Brain microvascular endothelial cell (primary cell): ENCODE measurements at regions not wholly inside any gene's neighbourhood (a gene's known extent, or its start where the extent isn't known, plus 50 kb on each side); places are given as distances from the start of the nearest gene placed in this dataset.

Source experiments
- DNase-seq: peaks from one replicate; pipeline ENCODE4 v3.0.0-alpha.2; 2020
- H3K27ac ChIP-seq: fragments of 250-450 bp; sonication (Bioruptor Pico); 2 replicates; pipeline ENCODE4 v1.5.1; 2020; ENCODE audit warnings: mild to moderate bottlenecking, moderate library complexity
- H3K27me3 ChIP-seq: fragments of 250-450 bp; sonication (Bioruptor Pico); replicated peaks from 2 replicates; pipeline ENCODE4 v1.5.1; 2020; ENCODE audit warnings: mild to moderate bottlenecking
- H3K36me3 ChIP-seq: fragments of 250-450 bp; sonication (Bioruptor Pico); replicated peaks from 2 replicates; pipeline ENCODE4 v1.5.1; 2020; ENCODE audit warnings: mild to moderate bottlenecking
- H3K4me3 ChIP-seq: 2 replicates; pipeline ENCODE4 v1.5.1; 2011; ENCODE audit warnings: low read depth, mild to moderate bottlenecking, control low read depth, low read length, moderate library complexity
- in situ Hi-C: cut with HindIII; loops from 2 replicates; pipeline ENCODE4 v1.10.0; 2017; ENCODE audit warnings: low sequenced_read_pairs, low pct_ligation_motif_present
- TF ChIP-seq, protein P1 (sequence below): IDR thresholded peaks from 2 replicates; pipeline ENCODE4 v1.5.1; 2011; ENCODE audit warnings: low read depth, mild to moderate bottlenecking, moderate library complexity, low read length, control low read depth, inconsistent platforms; ENCODE audit errors: missing control alignments

DNA sequence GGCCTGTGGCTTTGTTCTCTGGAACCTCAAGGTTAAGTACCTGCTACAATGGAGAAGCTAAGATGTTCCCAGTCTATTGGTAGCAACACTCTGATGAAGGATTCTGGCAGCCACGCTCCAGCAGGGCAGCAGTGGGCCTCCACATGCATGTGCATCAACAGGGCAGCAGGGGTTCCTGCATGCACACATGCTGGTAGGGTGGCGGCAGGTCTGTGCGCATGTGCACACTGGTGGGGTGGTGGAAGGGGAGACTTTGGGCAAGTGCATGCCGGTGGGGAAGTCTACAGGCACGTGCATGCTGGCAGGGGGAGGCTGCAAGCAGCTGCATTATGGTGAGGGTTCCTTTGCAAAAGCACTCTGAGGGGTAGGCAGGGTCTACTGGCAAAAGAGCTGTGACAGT lies 160.7 kb downstream of the NKX6-1 start:
- Histone ChIP-seq H3K36me3 (no peaks in the 10 kb centered on the region), H3K27me3 (no peaks in the 10 kb centered on the region), H3K27ac (no peak overlapping the region), H3K4me3 (no peak overlapping the region)
- no peak for DNase-seq
- in situ Hi-C loops = no loop called here
- TF ChIP-seq, protein P1, sequence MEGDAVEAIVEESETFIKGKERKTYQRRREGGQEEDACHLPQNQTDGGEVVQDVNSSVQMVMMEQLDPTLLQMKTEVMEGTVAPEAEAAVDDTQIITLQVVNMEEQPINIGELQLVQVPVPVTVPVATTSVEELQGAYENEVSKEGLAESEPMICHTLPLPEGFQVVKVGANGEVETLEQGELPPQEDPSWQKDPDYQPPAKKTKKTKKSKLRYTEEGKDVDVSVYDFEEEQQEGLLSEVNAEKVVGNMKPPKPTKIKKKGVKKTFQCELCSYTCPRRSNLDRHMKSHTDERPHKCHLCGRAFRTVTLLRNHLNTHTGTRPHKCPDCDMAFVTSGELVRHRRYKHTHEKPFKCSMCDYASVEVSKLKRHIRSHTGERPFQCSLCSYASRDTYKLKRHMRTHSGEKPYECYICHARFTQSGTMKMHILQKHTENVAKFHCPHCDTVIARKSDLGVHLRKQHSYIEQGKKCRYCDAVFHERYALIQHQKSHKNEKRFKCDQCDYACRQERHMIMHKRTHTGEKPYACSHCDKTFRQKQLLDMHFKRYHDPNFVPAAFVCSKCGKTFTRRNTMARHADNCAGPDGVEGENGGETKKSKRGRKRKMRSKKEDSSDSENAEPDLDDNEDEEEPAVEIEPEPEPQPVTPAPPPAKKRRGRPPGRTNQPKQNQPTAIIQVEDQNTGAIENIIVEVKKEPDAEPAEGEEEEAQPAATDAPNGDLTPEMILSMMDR = no peak

DNA sequence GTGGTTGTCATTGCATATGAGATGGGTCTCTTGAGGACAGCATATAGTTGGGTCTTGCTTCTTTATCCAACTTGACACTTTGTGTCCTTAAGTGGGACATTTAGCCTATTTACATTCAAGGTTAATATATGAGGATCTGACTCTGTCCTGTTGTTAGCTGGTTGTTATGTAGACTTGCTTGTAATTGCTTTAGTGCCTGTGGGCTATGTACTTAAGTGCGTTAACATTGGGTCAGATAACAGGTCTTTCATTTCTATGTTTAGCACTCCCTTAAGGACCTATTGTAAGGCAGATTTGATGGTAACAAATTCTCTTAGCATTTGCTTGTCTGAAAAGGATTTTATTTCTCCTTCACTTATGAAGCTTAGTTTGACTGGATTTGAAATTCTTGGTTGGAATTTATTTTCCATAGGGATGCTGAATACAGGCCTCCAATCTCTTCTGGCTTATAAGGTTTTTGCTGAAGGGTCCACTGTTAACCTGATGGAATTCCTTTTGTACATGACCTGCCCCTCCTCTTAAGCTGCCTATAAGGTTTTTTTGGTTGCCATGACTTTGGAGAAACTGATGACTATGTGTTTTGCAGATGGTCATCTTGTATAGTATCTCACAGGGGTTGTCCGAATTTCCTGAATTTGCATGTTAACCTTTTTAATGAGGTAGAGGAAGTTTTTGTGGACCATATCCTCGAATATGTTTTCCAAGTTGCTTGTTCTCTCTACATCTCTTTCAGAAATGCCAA lies 162.0 kb downstream of the NKX6-1 start:
- in situ Hi-C loops = no loop called here
- no peak for DNase-seq
- Histone ChIP-seq H3K27ac (no peak overlapping the region), H3K4me3 (no peak overlapping the region), H3K36me3 (no peaks in the 10 kb centered on the region), H3K27me3 (no peaks in the 10 kb centered on the region)
- TF ChIP-seq, protein P1 = no peak

DNA sequence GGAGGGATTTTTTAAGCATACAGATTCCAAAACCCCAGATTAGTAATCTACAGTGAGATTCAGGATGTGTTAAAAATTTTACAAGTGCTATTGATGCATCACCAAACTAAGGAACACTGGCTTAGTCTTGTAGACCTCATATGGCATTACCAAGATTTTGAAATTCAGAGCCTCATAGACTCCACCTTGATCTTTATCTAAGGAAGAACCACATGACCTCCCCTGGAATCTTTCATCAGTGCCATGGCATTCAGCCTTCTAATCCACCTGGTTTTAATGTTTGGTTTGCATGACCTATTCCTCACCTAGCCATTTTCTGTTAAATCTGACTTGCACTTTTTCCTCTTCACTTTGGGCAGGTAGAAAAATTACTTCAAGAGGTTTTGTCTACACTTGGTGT lies 171.6 kb downstream of the NKX6-1 start:
- TF ChIP-seq, protein P1 = no peak
- in situ Hi-C loops = no loop called here
- no peak overlapping the region for H3K4me3 ChIP-seq
- no peaks in the 10 kb centered on the region for H3K27me3 ChIP-seq
- no peak for DNase-seq
- no peaks in the 10 kb centered on the region for H3K36me3 ChIP-seq
- no peak overlapping the region for H3K27ac ChIP-seq

DNA sequence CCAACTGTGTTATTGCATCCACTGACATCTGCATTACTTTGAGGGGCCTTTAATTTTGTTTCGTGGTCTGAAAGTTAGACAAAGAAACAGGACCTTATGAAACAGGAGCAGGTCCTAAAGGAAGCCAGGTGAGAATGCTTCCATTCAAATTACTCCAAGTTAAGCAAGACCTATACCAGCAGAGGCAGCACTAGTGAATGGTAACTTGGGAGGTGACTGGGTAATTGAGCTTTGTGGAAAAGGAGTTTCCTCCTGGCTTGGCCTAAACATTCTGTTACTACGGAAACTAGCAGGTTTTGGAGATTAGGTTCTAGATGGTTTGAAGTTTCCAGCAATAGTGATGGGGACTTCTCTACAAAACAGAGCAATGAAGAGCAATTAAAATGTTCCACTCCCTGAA lies 173.5 kb downstream of the NKX6-1 start:
- H3K36me3 ChIP-seq = no peaks in the 10 kb centered on the region
- no peaks in the 10 kb centered on the region for H3K27me3 ChIP-seq
- no peak overlapping the region for H3K27ac ChIP-seq
- TF ChIP-seq, protein P1 = no peak
- in situ Hi-C loops = no loop called here
- no peak for DNase-seq
- no peak overlapping the region for H3K4me3 ChIP-seq

DNA sequence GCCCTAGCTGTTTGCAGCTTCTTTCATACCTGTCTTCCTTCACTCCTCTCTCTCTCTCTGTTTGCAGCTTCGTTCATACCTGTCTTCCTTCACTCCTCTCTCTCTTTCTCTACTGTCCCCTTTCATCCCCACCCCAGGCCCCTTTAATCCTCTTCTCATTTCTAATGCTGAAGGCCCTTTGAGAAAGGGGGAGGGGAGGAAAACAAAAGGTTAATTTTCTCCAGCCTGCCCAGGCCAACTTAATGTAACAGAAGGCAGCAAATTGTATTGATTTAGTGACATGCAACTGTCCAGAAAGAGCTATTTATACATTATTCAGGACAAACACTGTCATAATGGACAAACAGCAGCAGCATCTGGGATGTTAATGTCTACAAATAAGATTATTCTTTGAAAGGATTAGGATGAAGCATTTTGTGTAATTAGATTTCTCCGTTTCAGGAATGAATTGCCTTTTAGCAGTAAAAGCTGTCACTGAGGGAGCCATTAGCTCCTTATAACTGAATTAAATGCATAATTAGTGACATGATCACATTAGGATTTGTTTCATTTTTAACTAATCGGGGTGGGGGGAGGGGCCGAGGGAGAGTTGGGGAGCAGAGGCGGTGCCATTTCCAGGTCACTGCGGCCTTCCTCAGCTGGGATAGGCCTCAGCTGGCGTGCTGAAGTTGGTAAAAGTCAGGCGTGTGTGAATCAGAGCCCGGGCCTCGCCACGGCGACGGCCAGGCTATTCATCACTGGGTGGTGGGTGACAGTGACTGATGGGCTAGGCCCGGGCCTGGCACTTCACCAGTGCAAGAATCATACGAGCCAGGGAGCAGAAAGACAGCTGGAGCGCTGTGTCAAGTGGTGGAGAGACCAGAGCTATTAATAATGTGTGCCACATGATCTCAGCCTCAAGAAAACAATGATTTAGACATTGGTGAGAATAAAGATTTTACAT lies 174.5 kb downstream of the NKX6-1 start:
- TF ChIP-seq, protein P1 = no peak
- DNase-seq = no peak
- no peaks in the 10 kb centered on the region for H3K27me3 ChIP-seq
- no peak overlapping the region for H3K4me3 ChIP-seq
- in situ Hi-C loops = no loop called here
- H3K36me3 ChIP-seq = no peaks in the 10 kb centered on the region
- no peak overlapping the region for H3K27ac ChIP-seq
